ENCODE measurements at regions not wholly inside any gene's neighbourhood (a gene's known extent, or its start where the extent isn't known, plus 50 kb on each side); places are given as distances from the start of the nearest gene placed in this dataset.

DNA sequence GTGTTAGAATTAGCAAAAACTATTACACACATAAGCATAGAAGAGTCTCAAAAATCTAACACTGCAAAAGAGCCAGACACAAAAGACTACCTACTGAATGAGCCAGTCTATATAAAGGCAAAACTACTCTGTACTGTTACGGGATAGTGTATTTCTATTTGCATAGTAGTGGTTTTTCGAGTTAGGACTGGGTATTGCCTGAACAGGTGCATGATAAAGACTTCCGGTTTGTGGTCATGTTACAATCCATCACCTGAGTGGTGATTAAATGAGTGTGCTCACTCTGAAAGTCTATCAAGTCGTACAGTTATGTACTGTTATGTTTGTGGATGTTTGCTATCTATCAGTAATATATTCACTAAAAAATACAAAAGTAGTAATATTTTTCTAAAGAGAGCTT, 523.3 kb upstream of the SYT4 start:
- H3K4me1 ChIP-seq (ENCODE audit: control insufficient read depth in 1 of 2, insufficient read depth in 2 of 2, low read length in 2 of 2), result no peaks in the 10 kb centered on the region
- no peaks in the 10 kb centered on the region for H3K27me3 ChIP-seq (ENCODE audit: control insufficient read depth in 1 of 2, insufficient read depth in 2 of 2, low read length in 2 of 2)
- no peaks in the 10 kb centered on the region for H3K36me3 ChIP-seq (ENCODE audit: control insufficient read depth in 1 of 2, insufficient read depth in 2 of 2, low read length in 2 of 2)
- no peaks in the 10 kb centered on the region for H3K9me3 ChIP-seq (ENCODE audit: control insufficient read depth in 1 of 2, low read length in 2 of 2)
- no peak overlapping the region for H3K27ac ChIP-seq (ENCODE audit: low read depth, low read length)
- no peak overlapping the region for H3K4me3 ChIP-seq (ENCODE audit: low read depth in 1 of 2, low read length in 2 of 2)
- no peak overlapping the region for H3K9ac ChIP-seq (ENCODE audit: low read depth in 1 of 2, low read length in 2 of 2)

DNA sequence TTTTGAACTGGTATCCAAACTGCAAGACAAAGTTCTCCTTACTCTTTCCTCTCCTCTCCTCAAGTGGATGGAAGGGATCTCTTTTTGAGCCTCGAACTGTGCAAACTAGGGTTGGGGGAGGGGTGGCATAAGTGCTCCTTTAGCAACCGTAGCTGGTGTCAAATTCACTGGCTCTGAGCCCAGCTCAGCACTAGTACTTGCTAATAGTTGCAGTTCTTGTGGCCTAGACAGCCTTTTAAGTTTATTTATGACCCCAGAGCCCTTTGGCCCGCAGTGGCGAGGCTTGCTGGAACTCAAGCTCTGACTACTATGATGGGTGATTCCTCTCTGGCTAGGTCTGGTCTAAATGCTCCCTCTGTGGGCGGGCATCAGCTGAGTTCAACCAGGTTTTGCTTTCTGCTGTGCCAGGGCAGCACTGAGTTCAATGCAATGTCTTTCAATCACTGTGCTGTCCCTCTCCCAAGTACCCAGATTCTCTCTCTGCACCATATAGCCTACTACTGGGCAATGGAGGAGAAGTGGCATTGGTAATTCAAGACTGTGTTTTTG, 528.4 kb upstream of the SYT4 start:
- no peaks in the 10 kb centered on the region for H3K9me3 ChIP-seq (ENCODE audit: control insufficient read depth in 1 of 2, low read length in 2 of 2)
- H3K4me3 ChIP-seq (ENCODE audit: low read depth in 1 of 2, low read length in 2 of 2), result no peak overlapping the region
- no peak overlapping the region for H3K9ac ChIP-seq (ENCODE audit: low read depth in 1 of 2, low read length in 2 of 2)
- H3K36me3 ChIP-seq (ENCODE audit: control insufficient read depth in 1 of 2, insufficient read depth in 2 of 2, low read length in 2 of 2), result no peaks in the 10 kb centered on the region
- no peaks in the 10 kb centered on the region for H3K4me1 ChIP-seq (ENCODE audit: control insufficient read depth in 1 of 2, insufficient read depth in 2 of 2, low read length in 2 of 2)
- no peak overlapping the region for H3K27ac ChIP-seq (ENCODE audit: low read depth, low read length)
- H3K27me3 ChIP-seq (ENCODE audit: control insufficient read depth in 1 of 2, insufficient read depth in 2 of 2, low read length in 2 of 2), result no peaks in the 10 kb centered on the region

DNA sequence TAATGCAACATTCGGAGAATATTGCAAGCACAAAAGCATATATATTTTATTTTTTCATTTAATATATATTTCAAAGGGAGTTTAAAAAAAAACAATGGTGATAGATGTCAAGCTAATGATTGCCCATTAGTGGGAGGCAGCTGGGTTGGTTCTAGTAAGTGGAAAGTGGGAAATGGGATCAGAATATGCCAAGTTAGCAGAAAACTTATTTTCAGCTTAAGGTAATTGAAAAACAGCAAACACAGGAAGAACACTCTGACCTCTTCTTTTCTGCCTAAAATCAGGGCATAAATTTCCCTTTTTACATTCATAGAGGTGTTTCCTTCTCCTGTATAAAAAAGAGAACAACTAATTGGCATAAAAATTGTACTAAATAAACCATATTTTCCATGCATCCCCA, 535.3 kb upstream of the SYT4 start:
- Histone ChIP-seq H3K27ac (ENCODE audit: low read depth, low read length) (no peak overlapping the region), H3K9me3 (ENCODE audit: control insufficient read depth in 1 of 2, low read length in 2 of 2) (peaks cover 2 to 4% of the 10 kb centered on the region in 2 donors), H3K4me1 (ENCODE audit: control insufficient read depth in 1 of 2, insufficient read depth in 2 of 2, low read length in 2 of 2) (no peaks in the 10 kb centered on the region), H3K36me3 (ENCODE audit: control insufficient read depth in 1 of 2, insufficient read depth in 2 of 2, low read length in 2 of 2) (no peaks in the 10 kb centered on the region), H3K9ac (ENCODE audit: low read depth in 1 of 2, low read length in 2 of 2) (no peak overlapping the region), H3K4me3 (ENCODE audit: low read depth in 1 of 2, low read length in 2 of 2) (no peak overlapping the region), H3K27me3 (ENCODE audit: control insufficient read depth in 1 of 2, insufficient read depth in 2 of 2, low read length in 2 of 2) (no peaks in the 10 kb centered on the region)

DNA sequence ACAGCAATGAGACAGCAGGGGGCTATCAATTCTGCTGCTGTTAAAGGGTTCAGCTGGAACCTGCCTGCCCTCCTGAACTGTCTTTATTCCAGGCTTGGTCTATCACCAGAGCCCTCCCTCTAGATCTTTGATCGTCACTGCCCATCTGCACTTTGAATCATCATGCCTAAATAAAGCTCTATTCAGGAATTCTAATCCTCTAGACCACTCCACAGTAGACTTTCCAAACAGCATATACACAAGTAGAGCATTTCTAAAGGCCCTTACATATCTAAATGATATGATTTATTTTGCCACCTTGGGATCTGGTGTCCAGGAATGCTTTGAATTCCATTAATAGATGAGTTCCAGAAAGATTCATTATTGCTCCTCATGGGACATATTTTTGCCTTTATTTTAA, 542.1 kb upstream of the SYT4 start:
- Histone ChIP-seq H3K4me1 (ENCODE audit: control insufficient read depth in 1 of 2, insufficient read depth in 2 of 2, low read length in 2 of 2) (no peaks in the 10 kb centered on the region), H3K4me3 (ENCODE audit: low read depth in 1 of 2, low read length in 2 of 2) (no peak overlapping the region), H3K36me3 (ENCODE audit: control insufficient read depth in 1 of 2, insufficient read depth in 2 of 2, low read length in 2 of 2) (no peaks in the 10 kb centered on the region), H3K9ac (ENCODE audit: low read depth in 1 of 2, low read length in 2 of 2) (no peak overlapping the region), H3K27me3 (ENCODE audit: control insufficient read depth in 1 of 2, insufficient read depth in 2 of 2, low read length in 2 of 2) (no peaks in the 10 kb centered on the region), H3K9me3 (ENCODE audit: control insufficient read depth in 1 of 2, low read length in 2 of 2) (peaks cover 2 to 4% of the 10 kb centered on the region in 2 donors), H3K27ac (ENCODE audit: low read depth, low read length) (no peak overlapping the region)

DNA sequence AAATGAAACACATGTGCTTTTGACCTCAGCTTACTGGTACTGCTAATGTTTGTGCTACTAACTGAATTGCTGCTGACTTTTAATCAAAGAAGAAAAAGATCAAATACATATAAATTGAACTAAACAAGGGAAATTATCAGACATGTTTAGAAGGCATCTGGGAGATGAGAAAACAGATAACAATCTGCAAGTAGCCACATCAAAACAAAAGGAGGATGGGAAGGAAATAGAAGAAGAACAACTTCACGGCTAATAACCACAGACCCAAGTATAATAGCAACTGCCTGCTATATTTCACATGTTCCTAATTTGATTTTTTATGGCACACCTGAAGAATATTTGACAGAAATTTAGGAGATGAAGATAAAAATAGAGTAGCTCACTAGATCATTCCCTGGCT, 542.6 kb upstream of the SYT4 start:
- Histone ChIP-seq H3K27ac (ENCODE audit: low read depth, low read length) (no peak overlapping the region), H3K9ac (ENCODE audit: low read depth in 1 of 2, low read length in 2 of 2) (no peak overlapping the region), H3K9me3 (ENCODE audit: control insufficient read depth in 1 of 2, low read length in 2 of 2) (peaks cover 2 to 4% of the 10 kb centered on the region in 2 donors), H3K4me3 (ENCODE audit: low read depth in 1 of 2, low read length in 2 of 2) (no peak overlapping the region), H3K27me3 (ENCODE audit: control insufficient read depth in 1 of 2, insufficient read depth in 2 of 2, low read length in 2 of 2) (no peaks in the 10 kb centered on the region), H3K4me1 (ENCODE audit: control insufficient read depth in 1 of 2, insufficient read depth in 2 of 2, low read length in 2 of 2) (no peaks in the 10 kb centered on the region), H3K36me3 (ENCODE audit: control insufficient read depth in 1 of 2, insufficient read depth in 2 of 2, low read length in 2 of 2) (no peaks in the 10 kb centered on the region)

DNA sequence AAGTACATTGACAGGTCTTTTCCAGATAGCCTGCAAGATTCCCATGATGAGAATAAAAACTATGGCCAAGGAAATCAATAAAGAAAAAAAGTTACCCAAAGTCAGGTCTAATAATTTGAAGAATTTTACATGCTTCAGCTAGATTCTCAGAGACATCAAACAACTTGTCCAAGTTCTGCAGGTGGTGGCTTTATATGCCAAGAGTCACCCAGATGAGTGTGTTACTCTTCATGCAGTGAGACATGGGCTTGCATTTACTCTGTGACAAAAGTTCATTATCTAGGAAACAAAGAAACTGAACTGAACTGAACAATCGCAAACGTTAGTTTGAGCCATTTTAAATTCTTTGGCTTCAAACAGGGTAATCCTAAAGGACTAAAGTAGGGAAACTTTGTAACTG, 548.5 kb upstream of the SYT4 start:
- Histone ChIP-seq H3K9me3 (ENCODE audit: control insufficient read depth in 1 of 2, low read length in 2 of 2) (no peaks in the 10 kb centered on the region), H3K36me3 (ENCODE audit: control insufficient read depth in 1 of 2, insufficient read depth in 2 of 2, low read length in 2 of 2) (no peaks in the 10 kb centered on the region), H3K4me1 (ENCODE audit: control insufficient read depth in 1 of 2, insufficient read depth in 2 of 2, low read length in 2 of 2) (no peaks in the 10 kb centered on the region), H3K9ac (ENCODE audit: low read depth in 1 of 2, low read length in 2 of 2) (no peak overlapping the region), H3K27me3 (ENCODE audit: control insufficient read depth in 1 of 2, insufficient read depth in 2 of 2, low read length in 2 of 2) (no peaks in the 10 kb centered on the region), H3K4me3 (ENCODE audit: low read depth in 1 of 2, low read length in 2 of 2) (no peak overlapping the region), H3K27ac (ENCODE audit: low read depth, low read length) (no peak overlapping the region)

DNA sequence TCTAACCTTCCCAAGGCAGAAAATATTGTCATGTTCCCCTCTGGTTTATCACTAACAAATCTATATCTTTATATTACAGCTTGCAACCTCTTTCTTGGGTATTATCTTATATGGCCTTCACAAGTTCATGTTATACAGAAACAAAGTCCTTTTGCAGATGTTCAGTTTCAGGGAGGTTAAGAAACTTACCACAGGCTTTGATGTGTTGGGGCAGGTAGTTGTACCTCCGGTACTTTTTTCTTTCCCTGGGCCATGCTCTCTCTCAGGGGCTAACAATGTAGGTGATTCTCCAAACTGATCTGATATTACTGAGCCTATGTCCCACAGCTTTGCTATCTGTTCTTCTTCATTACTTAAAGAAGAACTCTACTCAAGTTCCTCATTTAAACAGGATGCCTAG, 548.9 kb upstream of the SYT4 start:
- Histone ChIP-seq H3K9ac (ENCODE audit: low read depth in 1 of 2, low read length in 2 of 2) (no peak overlapping the region), H3K4me1 (ENCODE audit: control insufficient read depth in 1 of 2, insufficient read depth in 2 of 2, low read length in 2 of 2) (no peaks in the 10 kb centered on the region), H3K27ac (ENCODE audit: low read depth, low read length) (no peak overlapping the region), H3K36me3 (ENCODE audit: control insufficient read depth in 1 of 2, insufficient read depth in 2 of 2, low read length in 2 of 2) (no peaks in the 10 kb centered on the region), H3K27me3 (ENCODE audit: control insufficient read depth in 1 of 2, insufficient read depth in 2 of 2, low read length in 2 of 2) (no peaks in the 10 kb centered on the region), H3K9me3 (ENCODE audit: control insufficient read depth in 1 of 2, low read length in 2 of 2) (no peaks in the 10 kb centered on the region), H3K4me3 (ENCODE audit: low read depth in 1 of 2, low read length in 2 of 2) (no peak overlapping the region)

DNA sequence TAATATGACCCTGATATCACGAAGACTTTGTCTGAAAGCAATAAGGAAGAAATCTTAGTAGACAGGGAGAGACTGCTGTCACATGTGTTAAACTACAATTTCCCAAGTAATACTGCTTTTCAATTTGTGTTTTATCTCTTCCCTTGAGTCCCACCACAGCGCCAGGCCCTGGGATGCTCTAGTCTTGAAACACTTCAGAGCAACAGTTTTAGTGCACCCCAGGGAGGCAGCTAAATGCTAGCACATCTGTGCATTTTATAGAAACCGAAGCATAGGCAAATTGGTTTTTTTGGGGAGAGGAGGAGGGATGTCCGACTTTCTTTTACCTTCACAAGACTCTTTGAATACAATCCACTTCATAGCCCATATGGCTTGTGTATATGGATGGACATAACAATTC, 550.0 kb upstream of the SYT4 start:
- Histone ChIP-seq H3K4me3 (ENCODE audit: low read depth in 1 of 2, low read length in 2 of 2) (no peak overlapping the region), H3K36me3 (ENCODE audit: control insufficient read depth in 1 of 2, insufficient read depth in 2 of 2, low read length in 2 of 2) (no peaks in the 10 kb centered on the region), H3K27ac (ENCODE audit: low read depth, low read length) (no peak overlapping the region), H3K4me1 (ENCODE audit: control insufficient read depth in 1 of 2, insufficient read depth in 2 of 2, low read length in 2 of 2) (no peaks in the 10 kb centered on the region), H3K9ac (ENCODE audit: low read depth in 1 of 2, low read length in 2 of 2) (no peak overlapping the region), H3K27me3 (ENCODE audit: control insufficient read depth in 1 of 2, insufficient read depth in 2 of 2, low read length in 2 of 2) (no peaks in the 10 kb centered on the region), H3K9me3 (ENCODE audit: control insufficient read depth in 1 of 2, low read length in 2 of 2) (no peaks in the 10 kb centered on the region)

DNA sequence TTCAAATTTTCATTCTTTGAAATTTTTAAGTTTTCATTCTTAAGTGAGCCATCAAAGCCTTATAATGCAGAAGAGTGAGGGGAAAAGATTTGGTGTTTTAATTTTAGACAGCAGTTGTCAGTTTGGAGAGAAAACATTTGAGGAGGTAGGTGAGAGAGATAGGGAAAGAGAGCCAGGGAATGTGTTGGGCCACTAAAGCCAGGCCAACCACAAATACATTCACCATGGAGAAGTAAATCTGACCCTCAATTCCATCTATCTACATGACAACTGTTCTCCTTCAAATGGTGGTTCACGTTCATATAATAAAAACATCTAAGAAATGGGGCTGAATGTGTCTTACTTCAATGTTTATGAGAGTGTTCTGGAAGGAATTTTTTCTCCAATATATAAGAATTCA, 553.0 kb upstream of the SYT4 start:
- Histone ChIP-seq H3K4me3 (ENCODE audit: low read depth in 1 of 2, low read length in 2 of 2) (no peak overlapping the region), H3K36me3 (ENCODE audit: control insufficient read depth in 1 of 2, insufficient read depth in 2 of 2, low read length in 2 of 2) (no peaks in the 10 kb centered on the region), H3K27me3 (ENCODE audit: control insufficient read depth in 1 of 2, insufficient read depth in 2 of 2, low read length in 2 of 2) (no peaks in the 10 kb centered on the region), H3K4me1 (ENCODE audit: control insufficient read depth in 1 of 2, insufficient read depth in 2 of 2, low read length in 2 of 2) (no peaks in the 10 kb centered on the region), H3K27ac (ENCODE audit: low read depth, low read length) (no peak overlapping the region), H3K9me3 (ENCODE audit: control insufficient read depth in 1 of 2, low read length in 2 of 2) (no peaks in the 10 kb centered on the region), H3K9ac (ENCODE audit: low read depth in 1 of 2, low read length in 2 of 2) (no peak overlapping the region)

DNA sequence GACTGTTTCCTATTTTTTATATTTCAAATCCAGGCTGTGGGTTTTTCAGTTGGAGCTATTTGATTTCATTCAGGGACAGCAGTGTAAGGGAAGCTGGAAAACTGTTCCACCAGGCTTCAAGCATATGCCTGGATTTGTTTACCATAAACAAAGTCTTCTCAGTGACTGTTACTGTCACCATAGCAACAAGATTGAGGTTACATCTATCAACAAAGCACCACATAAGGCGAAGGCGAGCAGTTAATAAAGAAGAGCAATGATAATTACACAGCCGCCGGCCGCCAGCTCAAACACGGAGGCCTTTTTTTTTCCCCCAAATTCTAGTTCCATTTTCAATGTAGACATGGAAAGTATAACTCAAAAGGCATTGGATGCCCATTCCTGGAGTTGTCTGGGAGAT, 553.7 kb upstream of the SYT4 start:
- no peaks in the 10 kb centered on the region for H3K4me1 ChIP-seq (ENCODE audit: control insufficient read depth in 1 of 2, insufficient read depth in 2 of 2, low read length in 2 of 2)
- no peak overlapping the region for H3K4me3 ChIP-seq (ENCODE audit: low read depth in 1 of 2, low read length in 2 of 2)
- no peak overlapping the region for H3K9ac ChIP-seq (ENCODE audit: low read depth in 1 of 2, low read length in 2 of 2)
- no peaks in the 10 kb centered on the region for H3K27me3 ChIP-seq (ENCODE audit: control insufficient read depth in 1 of 2, insufficient read depth in 2 of 2, low read length in 2 of 2)
- no peak overlapping the region for H3K27ac ChIP-seq (ENCODE audit: low read depth, low read length)
- H3K36me3 ChIP-seq (ENCODE audit: control insufficient read depth in 1 of 2, insufficient read depth in 2 of 2, low read length in 2 of 2), result no peaks in the 10 kb centered on the region
- no peaks in the 10 kb centered on the region for H3K9me3 ChIP-seq (ENCODE audit: control insufficient read depth in 1 of 2, low read length in 2 of 2)

DNA sequence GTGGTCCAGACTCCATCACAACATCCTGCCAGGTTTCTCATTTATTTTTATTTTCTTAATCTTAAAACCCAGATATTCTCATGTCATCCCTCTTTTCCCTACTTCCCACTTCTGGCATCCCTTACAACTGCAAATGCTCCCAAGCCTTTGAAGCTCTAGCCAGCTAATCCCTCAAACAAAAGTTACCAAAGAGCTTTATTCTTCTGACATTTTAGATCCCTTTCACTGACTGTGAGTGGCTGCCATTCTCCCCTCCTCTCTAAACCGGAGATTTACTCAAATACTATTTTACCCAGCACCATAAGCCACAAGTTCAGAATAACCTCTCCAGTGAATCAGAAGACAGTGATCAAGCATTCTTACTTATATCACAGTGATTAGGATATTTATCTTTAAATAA, 569.0 kb upstream of the SYT4 start:
- Histone ChIP-seq H3K9ac (ENCODE audit: low read depth in 1 of 2, low read length in 2 of 2) (no peak overlapping the region), H3K27me3 (ENCODE audit: control insufficient read depth in 1 of 2, insufficient read depth in 2 of 2, low read length in 2 of 2) (no peaks in the 10 kb centered on the region), H3K36me3 (ENCODE audit: control insufficient read depth in 1 of 2, insufficient read depth in 2 of 2, low read length in 2 of 2) (no peaks in the 10 kb centered on the region), H3K4me3 (ENCODE audit: low read depth in 1 of 2, low read length in 2 of 2) (no peak overlapping the region), H3K4me1 (ENCODE audit: control insufficient read depth in 1 of 2, insufficient read depth in 2 of 2, low read length in 2 of 2) (no peaks in the 10 kb centered on the region), H3K9me3 (ENCODE audit: control insufficient read depth in 1 of 2, low read length in 2 of 2) (no peaks in the 10 kb centered on the region), H3K27ac (ENCODE audit: low read depth, low read length) (no peak overlapping the region)

Measured in duodenal mucosa (tissue), 2 donors.